ENCODE measurements at regions not wholly inside any gene's neighbourhood (a gene's known extent, or its start where the extent isn't known, plus 50 kb on each side); places are given as distances from the start of the nearest gene placed in this dataset.

- TF ChIP-seq, protein P1, sequence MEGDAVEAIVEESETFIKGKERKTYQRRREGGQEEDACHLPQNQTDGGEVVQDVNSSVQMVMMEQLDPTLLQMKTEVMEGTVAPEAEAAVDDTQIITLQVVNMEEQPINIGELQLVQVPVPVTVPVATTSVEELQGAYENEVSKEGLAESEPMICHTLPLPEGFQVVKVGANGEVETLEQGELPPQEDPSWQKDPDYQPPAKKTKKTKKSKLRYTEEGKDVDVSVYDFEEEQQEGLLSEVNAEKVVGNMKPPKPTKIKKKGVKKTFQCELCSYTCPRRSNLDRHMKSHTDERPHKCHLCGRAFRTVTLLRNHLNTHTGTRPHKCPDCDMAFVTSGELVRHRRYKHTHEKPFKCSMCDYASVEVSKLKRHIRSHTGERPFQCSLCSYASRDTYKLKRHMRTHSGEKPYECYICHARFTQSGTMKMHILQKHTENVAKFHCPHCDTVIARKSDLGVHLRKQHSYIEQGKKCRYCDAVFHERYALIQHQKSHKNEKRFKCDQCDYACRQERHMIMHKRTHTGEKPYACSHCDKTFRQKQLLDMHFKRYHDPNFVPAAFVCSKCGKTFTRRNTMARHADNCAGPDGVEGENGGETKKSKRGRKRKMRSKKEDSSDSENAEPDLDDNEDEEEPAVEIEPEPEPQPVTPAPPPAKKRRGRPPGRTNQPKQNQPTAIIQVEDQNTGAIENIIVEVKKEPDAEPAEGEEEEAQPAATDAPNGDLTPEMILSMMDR (IDR thresholded peaks at IDR 0.05; ENCODE audit: low read depth, low read length): no peak
- no peak for TF ChIP-seq EZH2phosphoT487 (IDR thresholded peaks at IDR 0.05; ENCODE audit: low read depth)
Measured at GRCh38 chr1:112165375-112165774, 175.9 kb upstream of the KCND3 start.

Measured in OCI-LY3 (cell line).